ENCODE measurements at regions not wholly inside any gene's neighbourhood (a gene's known extent, or its start where the extent isn't known, plus 50 kb on each side); places are given as distances from the start of the nearest gene placed in this dataset.
"Not testable (repeated sequence)": the region's sequence is repeated elsewhere in the genome, so short reads cannot be mapped to it uniquely, and the experiment has no call there.

- not testable (repeated sequence) for TF ChIP-seq CTCF (IDR thresholded peaks at IDR 0.05); EZH2 (IDR thresholded peaks at IDR 0.05; ENCODE audit: borderline replicate concordance, insufficient read depth, low read depth, low read length, poor library complexity, severe bottlenecking)
Observed at GRCh38 chr2:87637249-87637990, 110.5 kb upstream of the PLGLB2 start.
